ENCODE measurements at regions not wholly inside any gene's neighbourhood (a gene's known extent, or its start where the extent isn't known, plus 50 kb on each side); places are given as distances from the start of the nearest gene placed in this dataset.

GRCh38 chr2:183605440-183605839 lies 481.2 kb downstream of the NUP35 start:
- TF ChIP-seq USF1 (IDR thresholded peaks at IDR 0.05), result no peak
- no peak for TF ChIP-seq REST (IDR thresholded peaks at IDR 0.05; ENCODE audit: low read depth)
- no peak for TF ChIP-seq CEBPB (IDR thresholded peaks at IDR 0.05)
- TF ChIP-seq EP300 (IDR thresholded peaks at IDR 0.05; ENCODE audit: borderline replicate concordance), result no peak
- no peak for TF ChIP-seq ZBTB7A (IDR thresholded peaks at IDR 0.05; ENCODE audit: low read depth)
- TF ChIP-seq YY1 (IDR thresholded peaks at IDR 0.05; ENCODE audit: low read depth), result no peak
- TF ChIP-seq TAF1 (IDR thresholded peaks at IDR 0.05; ENCODE audit: low read depth), result no peak
